GM19463 (cell line): ENCODE measurements at regions not wholly inside any gene's neighbourhood (a gene's known extent, or its start where the extent isn't known, plus 50 kb on each side); places are given as distances from the start of the nearest gene placed in this dataset.
"Not testable (repeated sequence)": the region's sequence is repeated elsewhere in the genome, so short reads cannot be mapped to it uniquely, and the experiment has no call there.

Experiments used
- ATAC-seq: cut with Tn5 transposase; IDR thresholded peaks from one replicate; pipeline ENCODE4 v1.9.1; 2021; ENCODE audit warnings: mild to moderate bottlenecking, moderate library complexity; ENCODE audit not compliant: unreplicated experiment

DNA sequence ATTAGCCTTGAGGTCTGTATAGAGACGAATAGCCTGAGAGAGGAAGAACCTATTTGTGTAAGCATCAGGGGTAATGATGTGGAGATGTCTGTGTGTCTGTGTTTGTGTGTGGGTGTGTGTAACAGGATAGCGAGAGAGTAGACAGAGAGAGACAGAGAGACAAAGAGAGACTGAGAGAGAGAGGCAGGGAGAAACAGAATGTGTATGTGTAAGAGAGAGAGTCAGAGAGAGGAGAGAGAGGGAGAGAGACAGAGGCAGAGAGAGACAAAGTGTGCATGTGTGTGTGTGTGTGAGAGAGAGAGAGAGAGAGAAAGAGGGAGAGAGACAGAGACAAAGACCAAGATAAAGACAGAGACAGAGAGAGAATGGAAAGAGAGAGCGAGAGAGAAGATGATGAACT is 396.1 kb downstream of the PAX1 start:
- ATAC-seq, result no peak

- no peak for ATAC-seq
Observed at GRCh38 chr20:22100686-22101085, 395.2 kb downstream of the PAX1 start.

DNA sequence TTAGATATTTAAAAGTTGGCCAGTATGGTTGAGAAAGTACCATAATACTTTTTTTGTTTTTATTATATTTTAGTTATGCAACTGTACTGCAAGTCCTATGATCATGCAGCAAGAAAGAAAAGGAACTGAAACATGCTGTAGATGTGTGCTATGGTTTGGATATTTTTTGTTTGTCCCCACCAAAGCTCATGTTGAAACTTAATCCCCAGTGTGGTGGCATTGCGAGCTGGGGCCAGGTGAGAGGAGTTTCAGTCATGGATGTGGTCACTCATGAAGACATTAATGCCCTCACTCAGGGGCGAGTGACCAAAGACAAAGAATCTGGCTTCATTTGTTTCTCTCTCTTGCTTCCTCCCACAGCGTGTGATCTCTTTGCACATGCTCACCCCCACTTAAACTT is 393.9 kb downstream of the PAX1 start:
- no peak for ATAC-seq

- ATAC-seq, result no peak
Observed at GRCh38 chr20:22098511-22098910, 393.0 kb downstream of the PAX1 start.

- no peak for ATAC-seq
Observed at GRCh38 chr20:22093122-22093521, 387.7 kb downstream of the PAX1 start.

GRCh38 chr20:22088882-22089281 is 383.4 kb downstream of the PAX1 start:
- ATAC-seq, result no peak

DNA sequence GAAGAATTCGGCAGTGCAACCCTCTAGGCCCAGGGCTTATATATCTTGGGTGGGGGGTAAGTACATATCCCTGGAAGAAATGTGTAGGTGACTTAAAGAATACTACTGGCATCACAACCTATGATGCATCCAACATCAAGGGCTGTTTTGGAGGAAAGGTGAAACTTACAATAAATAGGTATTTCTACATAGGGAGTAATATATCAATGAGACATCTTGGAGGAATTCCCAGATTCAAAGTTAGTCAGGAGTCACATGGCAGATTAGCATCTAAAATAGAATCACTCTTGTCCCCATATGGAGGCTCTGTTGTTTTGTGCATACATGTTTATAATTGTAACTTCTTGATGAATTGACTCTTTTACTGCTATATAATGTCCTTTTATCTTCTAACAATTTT is 375.5 kb downstream of the PAX1 start:
- no peak for ATAC-seq

- ATAC-seq, result no peak
Observed at GRCh38 chr20:22074635-22075034, 369.2 kb downstream of the PAX1 start.

DNA sequence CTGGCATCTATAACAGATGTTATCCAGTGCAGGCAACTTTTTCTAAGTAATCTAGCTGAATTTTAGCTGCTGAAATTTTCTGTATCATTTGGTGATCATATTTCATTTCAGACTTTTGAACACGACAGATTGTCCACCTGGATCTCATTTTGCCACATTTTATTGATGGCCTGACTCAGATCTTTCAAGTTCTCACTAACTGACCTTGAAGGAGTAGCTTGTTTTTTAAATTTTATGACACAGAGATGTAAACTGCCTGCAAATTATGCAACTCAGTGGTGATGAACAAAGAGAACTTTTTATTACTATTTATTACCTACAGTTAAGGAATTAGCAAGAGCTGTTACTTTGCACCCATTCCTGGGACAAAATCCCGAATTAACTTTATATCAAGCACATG is 366.4 kb downstream of the PAX1 start:
- no peak for ATAC-seq

DNA sequence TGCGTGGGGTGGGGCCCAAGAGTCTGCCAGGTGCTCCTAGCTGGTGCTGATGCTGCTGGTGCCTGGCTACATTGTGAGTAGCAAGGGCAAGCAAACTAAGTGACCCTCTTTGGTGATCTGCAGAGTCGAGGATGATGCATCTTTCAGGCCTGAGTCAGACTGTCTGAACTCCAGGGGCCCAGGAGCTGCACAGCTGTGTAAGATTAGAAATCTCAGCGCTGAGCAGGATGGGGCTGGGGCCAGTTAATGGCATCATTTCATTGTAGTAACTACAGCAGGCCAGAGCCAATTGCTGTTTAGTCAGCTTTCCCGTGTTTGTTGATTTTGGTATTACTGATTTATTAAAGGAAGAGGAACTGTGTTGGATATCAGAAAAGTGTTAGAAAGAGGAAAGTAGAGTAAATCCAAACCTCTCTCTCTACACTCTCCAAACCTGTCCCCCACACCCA is 365.2 kb downstream of the PAX1 start:
- no peak for ATAC-seq

DNA sequence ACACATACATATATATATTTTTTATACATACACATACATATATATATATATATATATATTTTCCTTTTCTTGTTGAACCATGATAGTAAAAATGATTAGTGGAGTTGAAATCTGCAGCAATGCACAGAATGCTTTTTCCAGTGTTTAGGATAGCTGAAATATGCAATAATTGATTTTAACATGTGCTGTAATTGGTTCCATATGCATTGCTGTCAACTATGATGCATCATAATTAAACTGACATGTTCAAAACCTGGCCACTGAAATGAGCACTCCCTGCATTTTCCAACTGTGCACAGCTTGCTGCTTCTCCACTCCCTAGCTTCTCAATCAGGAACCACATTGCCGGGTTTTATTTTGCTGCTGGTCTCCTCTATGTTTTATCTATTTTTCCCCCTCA is 358.3 kb downstream of the PAX1 start:
- ATAC-seq, result no peak

DNA sequence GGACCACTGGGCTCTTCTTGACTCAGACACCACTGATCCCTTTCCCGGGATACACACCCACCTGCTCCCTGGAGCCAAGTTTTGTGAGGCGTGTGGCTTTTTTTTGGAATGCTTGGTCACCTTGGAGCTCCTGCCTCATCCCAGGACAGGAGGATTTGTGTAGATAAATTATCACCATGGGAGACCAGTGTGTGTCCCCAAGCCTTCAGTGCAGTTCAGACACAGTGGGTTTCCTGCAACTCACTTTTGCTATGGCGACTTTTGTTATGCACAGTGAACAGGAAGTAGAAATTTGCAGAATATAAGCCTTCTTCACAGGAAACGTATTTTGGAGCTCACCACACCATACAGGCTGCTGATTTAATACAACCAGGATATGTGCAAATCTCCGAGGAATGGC is 357.4 kb downstream of the PAX1 start:
- no peak for ATAC-seq

- no peak for ATAC-seq
Observed at GRCh38 chr20:22060610-22061009, 355.1 kb downstream of the PAX1 start.

GRCh38 chr20:22058746-22059145 is 353.3 kb downstream of the PAX1 start:
- no peak for ATAC-seq

- no peak for ATAC-seq
Observed at GRCh38 chr20:22055981-22056380, 350.5 kb downstream of the PAX1 start.

DNA sequence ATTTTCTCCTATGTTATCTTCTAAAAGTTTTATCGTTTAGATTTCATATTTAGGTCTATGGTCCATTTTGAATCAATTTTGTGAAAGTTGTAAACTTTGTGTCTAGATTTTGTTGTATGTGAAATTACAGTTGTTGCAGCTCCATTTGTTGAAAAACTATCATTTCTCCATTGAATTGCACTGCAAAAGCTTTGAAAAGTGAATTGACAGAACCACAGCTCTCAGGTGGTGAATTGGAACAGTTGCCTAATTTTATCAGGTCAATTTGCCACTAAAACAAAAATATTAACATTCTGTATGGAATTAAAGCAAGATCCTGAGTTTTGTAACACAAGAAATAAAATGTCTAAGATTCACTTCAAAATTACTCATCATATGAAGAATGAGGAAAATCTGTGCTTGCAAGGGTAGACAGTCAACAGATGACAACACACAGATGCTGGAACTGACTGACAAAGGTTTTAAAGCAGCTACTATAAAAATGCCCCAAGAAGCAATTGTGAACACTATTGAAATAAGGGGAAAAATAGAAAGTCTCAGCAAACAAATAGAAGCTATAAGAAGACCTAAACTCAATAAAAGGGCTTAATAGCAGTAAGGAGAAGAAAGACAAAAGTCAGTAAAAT is 346.7 kb downstream of the PAX1 start:
- ATAC-seq, result no peak

GRCh38 chr20:22045956-22046507 is 340.6 kb downstream of the PAX1 start:
- not testable (repeated sequence) for ATAC-seq

DNA sequence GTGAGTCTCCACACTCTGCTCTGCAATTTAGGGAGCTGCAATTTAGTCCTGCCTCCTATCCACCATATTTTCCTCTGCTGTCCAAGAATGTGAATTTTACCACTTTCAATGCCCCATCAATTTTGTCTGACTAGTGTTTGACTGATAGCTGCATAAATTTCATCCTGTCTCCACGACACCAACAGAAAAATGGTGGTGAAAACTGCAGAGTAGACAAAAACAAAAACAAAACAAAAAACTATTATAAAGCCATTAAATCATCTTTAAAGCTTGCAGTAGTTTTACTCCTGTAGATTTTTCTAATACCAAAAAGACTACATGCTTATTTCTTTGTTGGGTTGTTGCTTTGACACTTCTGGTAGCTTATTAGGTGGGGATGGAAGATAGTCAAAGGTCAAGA is 322.0 kb downstream of the PAX1 start:
- ATAC-seq, result no peak

DNA sequence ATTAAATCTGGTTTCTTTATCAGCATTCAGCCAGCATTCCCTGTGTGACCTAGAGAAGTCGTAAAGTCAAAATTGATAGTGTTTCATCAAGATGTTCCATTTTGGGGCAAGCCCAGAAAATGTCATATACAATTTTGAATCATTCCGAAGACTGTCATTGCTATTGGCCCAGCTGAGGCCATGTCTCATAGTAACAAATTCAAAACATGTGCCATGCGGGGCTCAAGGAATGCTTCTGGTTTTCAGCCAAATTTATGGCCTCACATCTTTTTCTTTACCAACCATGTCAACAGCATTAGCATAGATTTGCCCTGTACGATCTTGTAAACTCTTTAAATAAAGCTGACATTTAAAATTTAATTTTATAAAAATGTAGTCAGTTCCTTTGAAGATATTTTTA is 314.7 kb downstream of the PAX1 start:
- ATAC-seq, result no peak

GRCh38 chr20:22008456-22008855 is 303.0 kb downstream of the PAX1 start:
- no peak for ATAC-seq

GRCh38 chr20:22006306-22006705 is 300.8 kb downstream of the PAX1 start:
- ATAC-seq, result no peak

- no peak for ATAC-seq
Observed at GRCh38 chr20:22005535-22005934, 300.1 kb downstream of the PAX1 start.

DNA sequence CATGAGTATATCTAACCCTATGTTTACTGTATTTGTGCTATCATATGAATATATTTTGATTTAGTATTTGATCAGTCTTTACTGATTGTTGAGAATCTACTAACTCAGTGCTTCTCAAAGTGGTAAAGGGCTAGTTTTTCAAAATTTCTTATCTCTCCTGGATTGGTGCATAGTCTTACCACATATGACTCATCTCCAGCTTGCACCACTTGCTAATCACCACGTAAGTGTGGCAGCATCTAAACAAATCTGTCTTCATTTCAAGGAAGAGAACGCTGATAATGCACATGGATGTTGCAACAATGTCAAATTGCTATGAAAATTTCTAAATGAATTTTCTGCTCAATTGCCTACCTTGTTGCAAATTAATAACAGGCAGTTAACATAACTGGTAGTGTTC is 299.5 kb downstream of the PAX1 start:
- ATAC-seq, result no peak
